Epidermal melanocyte (primary cell): ENCODE measurements at regions not wholly inside any gene's neighbourhood (a gene's known extent, or its start where the extent isn't known, plus 50 kb on each side); places are given as distances from the start of the nearest gene placed in this dataset.

Experiments
- DNase-seq: peaks from one replicate; pipeline ENCODE4 v3.0.0; 2011; ENCODE audit warnings: low spot score; ENCODE audit not compliant: insufficient read length

- no peak for DNase-seq
Observed at GRCh38 chr5:82809420-82810143, 267.6 kb downstream of the TMEM167A start.

GRCh38 chr5:82808960-82809359 is 268.2 kb downstream of the TMEM167A start:
- no peak for DNase-seq

DNA sequence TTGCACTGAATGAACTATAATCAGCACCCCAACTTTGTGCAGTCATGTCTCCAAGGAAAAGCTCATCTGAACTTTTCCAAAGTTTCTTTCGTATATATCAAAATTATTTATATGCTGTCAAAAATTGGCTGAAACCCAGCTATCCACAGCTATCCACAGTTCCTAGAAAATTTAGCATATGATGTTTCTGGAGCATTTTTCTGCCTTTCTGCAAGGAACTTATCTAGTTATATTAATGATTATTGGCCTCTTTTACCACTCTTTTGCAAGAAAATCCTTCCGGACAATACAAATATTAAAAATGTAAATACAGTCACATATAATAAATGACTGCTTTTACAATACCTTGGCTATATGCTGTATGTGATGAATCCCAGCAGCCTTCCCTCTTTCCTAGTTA is 270.2 kb downstream of the TMEM167A start:
- DNase-seq: no peak

GRCh38 chr5:82806513-82806912 is 270.7 kb downstream of the TMEM167A start:
- no peak for DNase-seq

DNA sequence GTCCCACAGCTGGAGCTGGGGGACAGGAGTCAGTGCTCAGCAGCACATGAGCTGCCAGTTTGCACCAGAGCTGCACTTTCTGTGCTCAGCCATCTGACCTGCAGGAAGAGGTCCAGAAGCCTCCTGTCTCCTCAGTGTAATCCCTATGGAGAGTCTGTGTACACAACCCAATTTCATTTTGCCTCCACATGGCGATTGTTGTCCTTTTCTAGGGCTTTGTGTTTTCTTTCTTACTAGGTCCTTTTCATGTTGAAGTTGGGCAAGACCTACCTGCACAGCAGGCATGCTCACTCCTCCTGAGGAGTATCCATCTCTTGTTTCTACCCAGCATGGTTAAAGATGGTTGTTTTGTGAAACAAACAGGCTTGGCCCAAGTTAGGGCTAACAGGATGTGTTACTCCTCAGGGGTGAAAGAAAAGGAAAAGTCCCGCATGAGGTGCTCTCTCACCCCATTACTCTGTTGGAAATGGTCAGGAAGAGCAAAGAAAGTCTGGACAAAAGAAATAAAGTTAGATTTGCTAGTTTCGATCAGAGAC is 273.0 kb downstream of the TMEM167A start:
- DNase-seq: no peak

GRCh38 chr5:82802954-82803353 is 274.2 kb downstream of the TMEM167A start:
- DNase-seq: no peak

DNA sequence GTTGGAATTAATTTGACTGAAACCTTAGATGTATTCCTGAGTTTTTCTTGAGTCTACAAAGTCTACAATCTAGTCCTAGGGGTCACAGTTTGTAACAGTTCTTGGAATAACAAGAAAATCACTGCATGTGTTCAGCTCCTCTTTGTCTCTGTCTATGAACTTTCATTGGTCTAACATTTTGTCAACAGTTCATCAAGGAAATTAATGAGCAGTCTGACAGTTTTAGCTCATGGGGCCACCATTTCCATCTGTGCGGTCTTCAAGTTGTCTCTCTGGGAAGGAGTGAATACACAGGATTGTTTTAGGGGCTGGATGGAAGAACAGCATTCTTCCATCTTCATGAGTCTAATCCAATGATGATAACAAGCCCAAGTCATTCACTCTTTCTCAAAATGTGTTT is 276.4 kb downstream of the TMEM167A start:
- no peak for DNase-seq

DNA sequence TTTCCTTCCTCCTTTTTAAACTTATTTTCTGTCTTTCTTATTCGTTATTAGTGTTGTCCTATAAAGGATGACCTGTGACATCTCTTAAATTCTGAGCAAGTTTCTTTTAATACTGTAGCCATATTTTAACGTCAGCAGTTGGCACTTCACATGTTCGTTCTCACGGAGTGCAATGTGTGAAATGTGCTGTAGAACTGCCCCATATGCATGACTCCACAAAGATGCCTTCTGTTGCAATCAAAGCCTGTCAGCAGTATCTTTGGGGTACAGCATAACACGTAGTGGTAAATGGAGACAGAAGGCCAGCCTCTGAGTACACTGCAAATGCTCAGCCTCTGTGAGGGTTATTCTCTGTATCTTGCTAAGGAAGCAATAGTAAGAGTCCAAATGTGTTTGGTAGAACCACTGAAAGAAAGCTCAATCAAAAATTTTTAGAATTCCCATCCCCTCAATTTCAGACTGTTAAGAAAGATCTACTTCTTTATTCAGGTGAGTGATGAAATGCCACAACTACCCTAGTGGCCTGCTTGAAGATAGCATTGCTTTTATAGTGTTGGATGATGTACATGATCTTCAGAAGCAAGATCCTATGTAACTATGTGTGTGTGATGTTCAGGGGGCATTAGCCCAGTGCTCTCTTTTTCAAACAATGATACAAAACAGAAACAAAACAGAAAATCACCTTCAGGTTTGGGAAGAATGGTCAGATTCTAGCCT is 277.7 kb downstream of the TMEM167A start:
- no peak for DNase-seq

- DNase-seq: no peak
Observed at GRCh38 chr5:82798676-82799075, 278.5 kb downstream of the TMEM167A start.

DNA sequence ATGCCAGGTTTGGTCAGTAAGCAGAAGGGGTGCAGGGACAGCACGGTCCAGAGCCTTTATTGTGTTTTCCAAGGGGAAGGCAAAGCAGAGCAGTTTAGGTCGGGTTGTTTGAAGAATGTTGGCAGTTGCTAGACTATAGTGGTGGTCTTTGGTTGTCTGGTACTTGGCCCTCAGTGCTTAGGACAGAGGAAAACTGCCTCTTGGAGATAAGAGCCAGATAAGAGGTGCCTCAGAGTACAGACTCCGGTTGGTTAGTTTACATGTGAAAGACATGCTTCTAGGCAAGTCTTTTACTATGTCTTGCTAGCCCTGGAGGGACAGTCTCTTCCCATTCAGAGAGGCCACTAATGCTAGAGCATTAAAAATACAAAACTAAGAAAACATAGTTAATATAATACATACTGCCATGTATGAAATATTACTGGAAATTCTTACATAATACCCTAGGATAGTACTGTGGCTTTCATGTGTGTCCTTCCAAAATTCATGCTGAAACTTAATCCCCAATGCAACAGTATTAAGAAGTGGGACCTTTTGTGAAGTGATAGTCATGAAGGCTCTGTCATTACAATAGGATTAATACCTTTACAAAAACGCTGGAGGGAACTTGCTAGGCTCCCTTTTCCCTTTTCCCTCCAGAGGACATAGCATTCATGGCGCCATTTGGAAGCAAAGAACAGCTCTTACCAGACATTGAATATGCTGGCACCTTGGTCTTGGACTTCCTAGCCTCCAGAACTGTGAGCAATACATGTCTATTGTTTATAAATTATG is 280.4 kb downstream of the TMEM167A start:
- DNase-seq: no peak

DNA sequence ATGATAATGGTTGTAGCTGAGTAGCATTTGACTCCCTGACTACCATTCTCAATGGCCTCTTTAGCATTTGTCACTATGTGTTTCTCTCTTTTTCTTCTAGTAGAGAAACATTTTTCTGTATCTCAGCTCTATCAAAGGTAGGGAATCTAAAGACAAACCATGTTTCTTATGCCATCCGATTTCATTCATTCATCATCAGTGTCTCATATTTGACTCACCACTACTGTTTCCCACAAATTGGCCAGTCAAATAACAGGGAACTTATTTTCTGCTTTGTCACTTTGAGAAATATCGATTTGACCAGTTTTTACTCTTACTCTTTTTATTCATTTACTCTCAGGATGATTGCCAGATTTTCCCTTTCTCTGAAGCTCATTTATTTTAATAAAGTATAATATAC is 282.3 kb downstream of the TMEM167A start:
- no peak for DNase-seq

DNA sequence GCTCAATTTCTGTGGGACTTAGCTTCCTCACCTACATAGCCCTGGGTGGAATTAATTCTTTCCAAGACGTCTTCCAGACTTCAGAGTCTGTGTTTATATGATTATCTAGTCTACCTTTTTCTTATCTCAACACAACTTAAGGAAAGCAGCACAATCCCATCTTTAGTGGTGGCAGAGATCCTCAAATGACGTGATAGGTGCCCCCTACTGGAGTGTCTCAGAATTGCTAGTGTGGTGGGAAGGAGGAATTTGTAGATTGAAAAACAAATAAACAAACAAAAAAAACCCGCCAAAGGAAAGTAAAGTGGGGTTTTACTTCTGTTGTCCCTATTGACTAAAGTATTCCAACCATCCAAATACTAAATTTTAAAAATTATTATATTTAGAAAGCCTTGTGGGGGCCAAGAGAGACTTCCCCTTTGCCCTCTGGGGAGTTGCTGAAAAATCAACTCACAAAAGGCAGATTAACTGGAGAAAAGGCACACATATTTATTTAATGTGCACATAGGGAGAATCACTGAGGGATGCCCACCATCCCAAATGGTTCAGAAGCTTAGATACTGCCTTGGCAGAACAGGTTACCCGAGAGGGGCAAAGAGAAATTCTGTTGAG is 283.3 kb downstream of the TMEM167A start:
- no peak for DNase-seq

DNA sequence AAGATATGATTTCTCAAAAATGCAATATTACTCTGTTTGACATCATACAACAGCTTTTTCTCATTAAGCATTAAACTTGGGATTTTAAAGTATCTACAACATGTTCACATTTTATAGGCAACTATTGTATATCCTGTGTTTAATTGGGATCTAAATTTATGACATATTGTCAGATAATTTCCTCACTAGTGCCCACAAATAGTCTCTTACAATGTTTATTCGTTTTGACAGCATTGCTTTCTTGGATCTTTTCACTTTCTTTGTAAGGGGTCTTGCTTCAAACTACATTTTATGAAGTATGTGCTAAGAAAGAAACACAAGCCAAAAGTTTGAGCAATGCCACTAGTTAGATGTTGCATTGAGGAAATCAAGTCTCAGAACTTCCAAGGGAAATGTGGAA is 285.1 kb downstream of the TMEM167A start:
- no peak for DNase-seq

DNA sequence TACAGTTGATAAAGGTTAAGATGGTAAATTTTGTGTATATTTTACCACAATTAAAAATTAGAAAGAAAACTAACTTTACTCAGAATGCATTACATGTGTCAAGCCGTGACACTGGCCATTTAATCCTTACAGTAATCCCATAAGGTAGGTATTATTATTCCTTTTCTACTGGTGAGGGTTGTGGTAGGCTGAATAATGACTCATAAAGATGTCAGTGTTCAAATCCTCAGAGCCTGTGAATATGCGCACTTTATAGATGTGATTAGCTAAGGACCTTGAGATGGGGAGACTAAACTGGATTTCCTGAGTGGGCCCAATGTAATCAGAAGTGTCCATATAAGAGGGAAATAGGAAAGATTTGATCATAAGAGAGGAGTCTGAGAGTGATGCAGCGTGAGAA is 288.1 kb downstream of the TMEM167A start:
- DNase-seq: no peak

DNA sequence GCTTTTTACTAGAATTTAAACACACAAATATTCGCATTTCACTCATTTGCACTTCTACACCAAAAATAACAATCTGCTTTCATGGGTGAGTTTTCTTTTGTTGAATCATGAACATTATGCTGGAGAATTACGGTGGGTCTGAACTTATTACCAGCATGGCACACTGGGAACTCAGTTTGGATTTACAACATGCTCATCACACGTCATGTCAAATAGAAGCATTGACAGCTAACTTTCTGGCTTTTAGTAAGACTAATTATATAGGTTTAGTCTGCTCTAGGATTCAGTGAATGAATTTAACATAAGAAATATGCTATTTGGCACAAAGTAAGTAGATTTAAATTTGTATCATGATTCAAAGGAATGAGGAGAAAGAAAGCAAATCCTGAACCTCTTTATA is 290.4 kb downstream of the TMEM167A start:
- no peak for DNase-seq

DNA sequence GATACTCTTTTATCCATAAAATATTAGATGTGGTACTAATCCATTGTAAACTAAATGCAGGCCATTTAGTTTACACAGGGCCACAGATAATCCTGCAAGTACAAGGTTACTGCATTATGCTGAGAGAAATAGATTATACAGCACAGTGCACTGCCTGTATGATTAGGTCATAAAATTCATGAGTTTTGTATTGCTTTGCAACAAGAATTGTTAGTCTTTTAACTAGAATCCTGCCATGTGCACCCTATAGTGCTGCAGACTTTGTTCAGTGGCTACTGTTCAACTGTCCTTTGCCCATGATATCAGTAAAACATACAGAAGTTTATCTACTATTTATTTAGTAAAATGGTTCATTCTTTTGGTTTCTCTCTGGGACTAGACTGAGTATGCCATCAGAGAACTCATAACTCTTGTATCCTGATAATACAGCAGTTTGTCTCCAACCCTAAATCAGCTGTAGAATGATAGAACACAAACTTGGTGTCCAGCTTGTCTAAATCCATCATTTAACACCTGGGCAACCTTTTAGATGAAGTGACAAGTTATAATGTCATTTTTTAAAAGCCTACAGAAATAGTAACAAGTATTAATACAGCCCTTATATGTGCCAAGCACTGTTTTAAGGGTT is 291.2 kb downstream of the TMEM167A start:
- DNase-seq: no peak

GRCh38 chr5:82785456-82785855 is 291.7 kb downstream of the TMEM167A start:
- no peak for DNase-seq

DNA sequence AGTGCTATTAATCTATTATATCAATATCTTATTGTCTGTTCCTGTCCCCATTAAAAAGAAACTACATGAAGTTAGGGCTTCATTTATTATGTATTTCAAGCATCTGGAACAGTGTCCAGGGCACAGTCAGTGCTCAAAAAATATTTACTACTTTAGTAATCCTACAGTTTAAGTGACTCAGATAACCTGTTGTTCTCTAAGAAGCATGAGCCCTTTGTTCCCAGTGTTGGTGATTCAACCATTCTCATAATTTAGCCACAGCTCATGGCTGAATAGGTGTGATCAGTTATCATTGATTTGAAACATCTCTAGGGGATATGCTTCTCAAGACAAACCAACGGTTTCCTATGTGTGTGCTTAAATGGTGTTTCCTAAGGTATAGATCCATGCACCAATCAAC is 292.7 kb downstream of the TMEM167A start:
- DNase-seq: no peak

DNA sequence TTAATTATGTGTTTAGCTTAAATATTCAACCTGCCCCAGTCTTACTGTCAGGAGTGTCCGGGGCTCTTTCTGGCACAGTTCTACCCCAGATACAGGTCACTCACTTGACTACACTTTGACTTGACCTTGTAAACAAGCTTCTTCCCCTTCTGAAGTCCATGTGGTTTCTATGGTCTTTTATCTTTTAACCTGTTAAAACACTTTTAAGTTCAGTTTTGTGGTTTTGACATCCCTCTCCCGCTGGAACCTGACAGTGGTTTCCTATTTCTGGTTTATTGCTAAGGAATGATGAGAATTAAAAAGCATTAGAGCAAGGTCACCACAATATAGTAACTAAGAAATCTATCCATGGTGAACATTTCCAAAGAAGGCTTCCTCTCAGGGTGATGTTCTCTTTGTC is 300.1 kb downstream of the TMEM167A start:
- DNase-seq: no peak

DNA sequence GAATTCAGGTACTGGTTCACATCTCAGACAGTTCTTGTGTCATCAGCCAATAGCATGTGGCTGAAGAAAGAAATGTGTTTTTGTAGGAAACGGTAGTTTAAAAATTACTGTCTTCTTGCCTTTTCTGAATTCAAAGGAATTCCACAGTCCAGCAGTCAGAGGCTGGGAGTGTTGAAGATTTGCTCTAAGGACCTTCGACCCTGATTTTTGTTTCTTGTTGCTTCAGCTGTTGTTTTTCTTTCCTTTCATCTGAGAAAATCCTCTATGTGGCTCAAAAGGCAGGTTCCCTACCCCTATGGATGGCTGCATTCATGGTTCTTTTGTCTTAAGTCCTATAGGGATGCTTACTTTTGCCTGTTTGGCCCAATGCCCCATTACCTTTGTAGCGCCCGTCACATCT is 304.9 kb downstream of the TMEM167A start:
- no peak for DNase-seq

DNA sequence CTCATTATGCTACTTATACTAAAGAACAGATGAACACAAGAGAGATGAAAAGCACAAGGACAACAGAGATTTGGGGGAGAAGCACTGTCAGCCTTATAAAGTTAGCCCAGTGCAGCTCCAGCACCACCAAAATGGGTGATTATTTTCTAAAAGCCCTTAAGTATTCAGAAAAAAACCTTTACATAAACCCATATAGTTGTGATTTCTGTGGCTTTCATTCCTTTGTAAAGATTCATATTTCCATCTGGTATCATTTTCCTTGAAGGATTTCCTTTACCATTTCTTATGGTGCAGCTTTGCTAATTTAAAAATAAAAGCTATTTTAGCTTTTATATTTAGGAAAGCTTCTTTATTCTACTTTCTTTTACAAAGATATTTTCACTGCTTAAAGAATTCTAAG is 311.0 kb downstream of the TMEM167A start:
- no peak for DNase-seq
